ENCODE measurements at regions not wholly inside any gene's neighbourhood (a gene's known extent, or its start where the extent isn't known, plus 50 kb on each side); places are given as distances from the start of the nearest gene placed in this dataset.

- Histone ChIP-seq H2AK5ac (ENCODE audit: insufficient read length, low read length) (no peak overlapping the region), H2AFZ (ENCODE audit: low read length) (no peak overlapping the region), H2BK5ac (ENCODE audit: insufficient read length, low read length) (no peak overlapping the region), H2BK20ac (ENCODE audit: low read depth, low read length, poor library complexity, severe bottlenecking) (no peak overlapping the region), H3K79me2 (ENCODE audit: insufficient read depth, low read length) (no peaks in the 10 kb centered on the region), H4K20me1 (ENCODE audit: control insufficient read depth, insufficient read depth, insufficient read length) (no peaks in the 10 kb centered on the region), H3K56ac (ENCODE audit: insufficient read length, low read depth, low read length) (no peak overlapping the region), H3K4me1 (ENCODE audit: insufficient read depth, low read length) (no peaks in the 10 kb centered on the region), H3K27me3 (ENCODE audit: insufficient read depth, low read length) (no peaks in the 10 kb centered on the region), H3T11ph (ENCODE audit: low read length) (no peak overlapping the region), H4K8ac (replicated peaks; ENCODE audit: insufficient read length, low read depth, low read length) (no peak overlapping the region), H3K27ac (ENCODE audit: insufficient read length, low read depth, low read length) (no peak overlapping the region), H4K91ac (ENCODE audit: insufficient read length, low read depth, low read length) (no peak overlapping the region), H3K23me2 (ENCODE audit: insufficient read length, low read depth, low read length, poor library complexity, severe bottlenecking) (no peaks in the 10 kb centered on the region), H2BK15ac (ENCODE audit: low read depth, low read length) (no peak overlapping the region; the same call in 1 of the 2 replicates), H3K9ac (ENCODE audit: extremely low read depth, insufficient read length, low read length) (no peak overlapping the region), H3K18ac (ENCODE audit: insufficient read length, low read depth, low read length) (no peak overlapping the region), H3K23ac (ENCODE audit: insufficient read length, low read depth, low read length) (no peak overlapping the region), H4K5ac (ENCODE audit: insufficient read length, low read depth, low read length) (no peak overlapping the region), H2BK12ac (ENCODE audit: insufficient read length, low read depth, low read length) (no peak overlapping the region), H3K79me1 (ENCODE audit: insufficient read depth, low read depth, low read length, poor library complexity, severe bottlenecking) (no peaks in the 10 kb centered on the region), H2BK120ac (ENCODE audit: low read depth, low read length, poor library complexity, severe bottlenecking) (no peak overlapping the region), H3K4ac (ENCODE audit: low read depth, low read length) (no peak overlapping the region), H3K4me2 (ENCODE audit: insufficient read depth, insufficient read length, low read length) (no peak overlapping the region), H3K14ac (ENCODE audit: insufficient read depth, low read length) (no peak overlapping the region), H3K9me3 (ENCODE audit: control insufficient read depth, low read depth, low read length) (no peaks in the 10 kb centered on the region)
- Mint-ChIP-seq H3K4me1 (no peaks in the 10 kb centered on the region), H3K9me3 (no peaks in the 10 kb centered on the region; a peak in 1 of 5 replicates), H3K27ac (peak overlapping the region in 1 of 3 experiments; percentile 15; a peak in 1 of 7 replicates), H3K4me3 (no peak overlapping the region), H3K36me3 (ENCODE audit: insufficient read depth in 1 of 3, low read depth in 3 of 3) (no peaks in the 10 kb centered on the region), H3K27me3 (ENCODE audit: low read depth) (peaks cover 4% of the 10 kb centered on the region; the same call in 1 of the 2 replicates)
- WGBS (ENCODE audit: extremely low coverage, insufficient read length, low lambda C conversion rate): no CpG with 5 or more reads among the region's 3 CpGs
- TF ChIP-seq, protein P1, sequence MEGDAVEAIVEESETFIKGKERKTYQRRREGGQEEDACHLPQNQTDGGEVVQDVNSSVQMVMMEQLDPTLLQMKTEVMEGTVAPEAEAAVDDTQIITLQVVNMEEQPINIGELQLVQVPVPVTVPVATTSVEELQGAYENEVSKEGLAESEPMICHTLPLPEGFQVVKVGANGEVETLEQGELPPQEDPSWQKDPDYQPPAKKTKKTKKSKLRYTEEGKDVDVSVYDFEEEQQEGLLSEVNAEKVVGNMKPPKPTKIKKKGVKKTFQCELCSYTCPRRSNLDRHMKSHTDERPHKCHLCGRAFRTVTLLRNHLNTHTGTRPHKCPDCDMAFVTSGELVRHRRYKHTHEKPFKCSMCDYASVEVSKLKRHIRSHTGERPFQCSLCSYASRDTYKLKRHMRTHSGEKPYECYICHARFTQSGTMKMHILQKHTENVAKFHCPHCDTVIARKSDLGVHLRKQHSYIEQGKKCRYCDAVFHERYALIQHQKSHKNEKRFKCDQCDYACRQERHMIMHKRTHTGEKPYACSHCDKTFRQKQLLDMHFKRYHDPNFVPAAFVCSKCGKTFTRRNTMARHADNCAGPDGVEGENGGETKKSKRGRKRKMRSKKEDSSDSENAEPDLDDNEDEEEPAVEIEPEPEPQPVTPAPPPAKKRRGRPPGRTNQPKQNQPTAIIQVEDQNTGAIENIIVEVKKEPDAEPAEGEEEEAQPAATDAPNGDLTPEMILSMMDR (conservative IDR thresholded peaks at IDR 0.05): no peak
- no peak for DNase-seq
Measured at GRCh38 chr2:103208916-103209315, 447.1 kb downstream of the TMEM182 start.
